GM21717 (cell line): ENCODE measurements at regions not wholly inside any gene's neighbourhood (a gene's known extent, or its start where the extent isn't known, plus 50 kb on each side); places are given as distances from the start of the nearest gene placed in this dataset.

ENCODE experiments used
- ATAC-seq: cut with Tn5 transposase; IDR thresholded peaks from one replicate; pipeline ENCODE4 v1.9.1; 2021; ENCODE audit warnings: mild to moderate bottlenecking, moderate library complexity; ENCODE audit not compliant: unreplicated experiment

DNA sequence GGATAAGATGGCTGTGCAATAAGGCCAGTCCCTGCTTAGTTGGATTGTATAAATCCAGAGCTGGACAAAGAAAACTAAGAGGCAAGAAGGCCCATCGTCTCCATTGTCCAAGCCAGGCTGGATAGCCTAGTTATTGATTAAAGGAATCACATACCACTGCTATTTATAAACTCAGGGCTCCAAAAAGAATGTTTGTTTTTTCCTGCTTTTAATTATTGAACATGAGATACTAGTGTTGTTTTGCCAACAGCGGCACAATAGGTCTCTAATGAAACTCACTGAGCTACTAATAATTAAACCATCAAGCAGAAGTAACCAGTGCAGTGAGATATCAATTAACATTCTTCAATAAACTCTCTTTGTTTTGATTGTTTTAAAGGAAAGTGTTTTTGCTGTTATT lies 259.7 kb downstream of the INSC start:
- no peak for ATAC-seq

DNA sequence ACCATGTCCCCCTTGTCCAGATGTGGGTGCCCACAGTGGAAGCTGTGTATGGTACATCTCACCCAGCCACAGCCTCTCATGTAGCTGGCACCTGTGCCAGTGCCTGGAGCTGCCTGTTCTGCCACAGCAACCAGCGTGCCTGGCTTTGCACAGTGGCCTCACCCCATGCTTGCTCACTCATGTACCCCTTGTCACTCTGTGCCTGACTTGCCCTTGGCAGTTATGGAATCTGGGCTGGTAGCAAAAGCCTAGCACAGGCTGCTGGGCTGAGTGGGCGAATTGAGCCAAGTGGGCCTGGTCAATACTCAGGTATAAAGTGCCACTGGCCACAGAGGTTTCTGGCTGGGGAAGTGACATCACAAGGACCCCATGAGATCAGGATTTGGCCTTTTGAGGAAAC lies 264.2 kb downstream of the INSC start:
- no peak for ATAC-seq

DNA sequence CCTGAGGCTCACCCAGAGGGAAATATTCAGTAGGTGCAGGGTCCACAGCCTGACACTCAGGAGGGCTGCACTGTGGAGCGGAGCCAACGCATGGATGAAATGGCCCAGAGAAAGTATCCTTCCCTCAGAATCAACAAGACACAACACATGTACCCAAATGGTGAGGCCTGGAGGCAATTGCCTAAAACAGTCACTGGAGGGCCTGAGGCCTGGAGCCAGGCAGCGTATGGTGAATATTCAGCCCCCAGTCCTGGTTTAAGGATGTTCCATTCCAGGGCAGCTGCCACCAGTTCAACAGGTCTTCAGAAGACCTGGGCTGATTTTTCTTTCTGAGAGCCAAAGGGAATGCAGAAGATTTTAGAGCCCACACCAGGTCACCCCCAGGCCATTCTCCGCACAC lies 264.8 kb downstream of the INSC start:
- ATAC-seq, result no peak

DNA sequence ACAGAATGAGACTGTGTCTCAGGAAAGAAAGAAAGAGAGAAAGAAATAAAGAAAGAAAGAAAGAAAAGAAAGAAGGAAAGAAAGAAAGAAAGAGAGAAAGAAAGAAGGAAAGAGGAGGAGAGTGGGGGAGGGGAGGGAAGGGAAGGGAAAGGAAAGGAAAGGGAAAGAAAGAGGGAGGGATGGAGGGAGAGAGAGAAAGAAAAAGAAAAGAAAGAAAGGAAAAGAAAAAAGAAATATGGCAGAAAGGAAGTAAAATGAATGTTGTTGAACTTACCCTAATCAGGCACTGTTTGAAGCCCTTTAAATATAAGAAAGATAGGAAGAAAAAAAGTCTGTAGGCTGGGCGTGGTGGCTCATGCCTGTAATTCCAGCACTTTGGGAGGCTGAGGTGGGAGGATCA lies 276.1 kb downstream of the INSC start:
- ATAC-seq, result no peak

DNA sequence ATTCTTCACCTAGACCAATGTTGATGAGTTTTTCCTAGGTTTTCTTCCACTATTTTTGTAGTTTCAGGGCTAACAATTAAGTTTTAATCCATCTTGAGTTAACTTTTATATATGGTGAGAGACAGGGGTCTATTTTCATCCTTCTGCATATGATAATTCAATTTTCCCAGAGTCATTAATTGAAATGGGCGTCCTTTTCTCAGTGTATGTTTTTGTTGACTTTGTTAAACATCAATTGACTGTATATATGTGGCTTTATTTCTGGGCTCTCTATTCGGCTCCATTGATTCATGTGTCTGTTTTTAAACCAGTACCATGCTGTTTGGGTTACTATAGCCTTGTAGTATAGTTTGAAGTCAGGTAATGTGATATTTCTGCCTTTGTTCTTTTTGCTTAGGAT lies 282.1 kb downstream of the INSC start:
- no peak for ATAC-seq

DNA sequence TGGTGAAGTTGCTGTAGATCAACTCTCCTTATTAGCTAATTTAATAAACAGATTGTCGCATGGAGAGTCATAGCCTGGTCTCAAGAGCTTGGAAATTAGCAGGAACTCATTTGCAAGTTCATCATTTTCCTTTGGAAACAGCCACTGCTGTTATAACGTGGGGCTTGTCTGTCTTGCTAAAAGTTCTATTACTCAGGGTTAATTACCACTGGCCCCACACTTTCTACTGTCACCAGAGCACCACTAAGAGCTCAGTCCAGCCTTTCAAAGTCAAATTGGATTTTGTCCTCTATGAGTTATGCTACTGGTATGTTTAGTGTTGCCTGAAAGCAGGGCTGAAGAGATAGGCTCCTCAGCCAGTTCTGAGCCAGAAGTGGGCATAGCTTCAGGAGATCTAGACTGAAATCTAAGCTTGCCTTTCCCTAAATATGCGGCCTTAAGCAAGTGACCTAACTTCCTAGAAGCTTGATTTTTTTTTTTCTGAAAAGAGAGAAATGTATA lies 292.2 kb downstream of the INSC start:
- ATAC-seq, result no peak

DNA sequence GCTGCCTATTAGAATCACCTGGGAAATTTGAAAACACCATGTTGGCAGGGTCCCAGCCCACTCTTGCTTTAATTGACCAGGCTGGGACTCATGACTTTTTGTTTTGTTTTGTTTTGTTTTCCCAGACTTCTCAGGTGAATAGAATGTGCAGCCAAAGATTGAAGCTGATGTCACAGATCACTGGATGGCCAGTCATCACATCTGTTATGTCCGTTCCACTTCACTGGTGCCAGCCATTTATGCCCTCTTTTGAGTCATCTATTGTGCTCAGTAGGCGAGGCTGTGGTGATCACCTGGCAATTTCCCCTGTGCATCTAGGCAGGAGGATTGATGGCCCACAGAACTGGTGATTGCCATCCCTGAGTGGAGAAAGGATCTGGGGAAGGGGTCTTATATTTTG lies 297.3 kb downstream of the INSC start:
- no peak for ATAC-seq

DNA sequence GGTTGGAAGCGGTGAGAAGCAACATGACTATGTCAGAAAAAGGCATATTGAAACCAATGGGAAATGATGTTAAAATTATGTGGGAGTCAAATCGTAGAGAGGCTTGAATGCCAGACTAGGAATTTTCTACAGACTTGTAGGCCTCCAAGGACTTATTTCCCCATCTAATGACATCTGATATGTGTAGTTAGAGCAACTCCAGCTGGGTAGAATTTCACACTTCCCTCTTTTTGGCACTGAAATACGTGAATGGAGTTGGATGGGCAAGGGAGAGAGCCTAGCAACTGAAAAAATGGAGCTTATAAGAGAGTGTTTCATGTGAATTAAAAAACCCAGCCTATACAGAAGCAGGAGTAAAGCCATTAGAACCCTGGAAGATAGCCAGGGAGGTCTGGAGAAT lies 304.2 kb downstream of the INSC start:
- no peak for ATAC-seq

DNA sequence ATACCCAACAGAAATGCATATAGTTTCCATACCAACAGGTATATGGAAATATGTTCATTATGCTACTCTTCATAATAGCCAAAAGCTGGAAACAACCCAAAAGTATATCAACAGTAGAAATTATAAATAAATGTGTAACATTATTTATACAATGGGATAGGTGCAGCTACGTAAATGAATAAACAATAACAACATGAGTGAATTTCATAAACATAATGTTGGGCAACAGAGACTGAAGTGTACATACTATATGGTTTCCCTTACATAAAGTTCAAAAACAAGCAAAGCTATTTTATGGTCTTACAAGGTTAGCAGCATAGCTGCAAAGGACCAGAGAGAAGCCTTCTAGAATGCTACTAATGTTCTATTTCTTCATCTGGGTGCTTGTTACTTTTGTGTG lies 305.0 kb downstream of the INSC start:
- no peak for ATAC-seq

DNA sequence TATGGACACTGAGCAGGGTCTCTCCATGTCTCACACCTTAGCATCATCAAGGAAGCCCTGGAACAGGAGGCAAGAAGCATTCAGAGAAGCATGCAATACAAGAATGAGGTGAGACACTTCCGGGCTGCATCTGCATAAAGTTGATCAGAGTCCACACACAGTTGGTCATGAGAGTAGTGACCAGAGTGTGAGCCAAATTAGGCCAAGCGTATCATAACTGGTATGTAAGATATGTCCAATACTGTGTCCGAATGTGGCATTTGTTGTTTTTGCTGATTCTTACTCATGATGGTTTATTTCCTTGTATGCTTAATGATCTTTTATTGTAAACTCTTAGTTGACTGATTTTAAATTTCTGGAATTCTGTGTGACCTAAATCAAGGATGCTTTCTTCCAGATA lies 315.7 kb downstream of the INSC start:
- no peak for ATAC-seq

DNA sequence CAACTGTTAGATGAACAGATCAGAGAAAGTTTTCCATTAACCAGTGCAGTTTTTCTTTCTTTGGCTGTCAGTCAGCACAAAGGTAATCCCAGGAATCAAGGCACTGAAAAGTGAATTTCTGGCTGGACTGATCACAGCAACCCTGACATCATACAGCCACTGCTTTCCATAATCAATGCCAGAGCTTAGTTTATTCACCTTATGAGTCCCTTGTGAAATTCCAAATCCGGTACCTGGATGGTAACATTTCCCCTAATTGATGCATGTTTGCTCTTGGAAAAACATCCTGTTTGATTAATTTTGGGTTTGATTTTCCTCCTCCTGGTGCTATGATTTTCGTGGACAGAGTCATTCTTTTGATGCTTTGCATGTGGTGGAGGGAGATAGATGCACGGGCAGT lies 319.8 kb downstream of the INSC start:
- ATAC-seq, result no peak

DNA sequence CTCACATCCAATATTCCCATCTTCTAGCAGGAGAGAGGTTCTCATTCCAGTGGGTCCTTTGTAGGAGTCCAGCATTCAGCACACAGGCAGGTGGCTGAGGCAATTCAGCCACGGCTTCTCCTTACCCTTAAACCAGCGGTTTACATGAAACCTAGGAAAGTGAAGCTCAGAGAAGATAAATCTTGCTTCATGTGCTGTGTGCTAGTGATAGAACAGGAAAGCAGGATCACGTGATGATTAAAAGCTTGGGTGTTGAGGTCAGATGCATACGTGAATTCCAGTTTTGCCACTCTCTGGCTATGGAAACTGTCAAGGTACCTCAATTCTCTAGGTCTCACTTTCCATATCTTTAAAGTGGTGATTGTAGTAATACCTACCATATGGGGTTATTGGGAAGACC lies 331.6 kb downstream of the INSC start:
- no peak for ATAC-seq

DNA sequence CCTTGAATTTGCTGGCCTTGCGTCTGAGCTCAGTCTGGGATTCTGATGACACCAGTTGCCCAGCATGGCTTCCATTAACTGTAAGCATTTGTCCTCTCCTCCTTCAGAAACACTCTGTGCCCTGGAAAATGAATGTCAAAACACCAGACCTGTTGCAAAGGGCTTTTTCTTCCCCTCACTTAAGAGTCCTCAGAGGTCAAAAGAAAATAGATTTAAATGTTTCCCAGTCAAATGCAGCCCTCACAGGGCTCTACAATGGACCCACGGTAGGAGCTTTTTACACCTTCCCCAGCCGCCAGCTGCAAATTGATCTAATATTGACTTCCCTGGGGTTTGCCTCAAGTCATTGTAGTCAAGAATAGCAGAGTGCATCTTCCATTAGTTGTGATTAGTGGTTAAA lies 332.2 kb downstream of the INSC start:
- no peak for ATAC-seq

DNA sequence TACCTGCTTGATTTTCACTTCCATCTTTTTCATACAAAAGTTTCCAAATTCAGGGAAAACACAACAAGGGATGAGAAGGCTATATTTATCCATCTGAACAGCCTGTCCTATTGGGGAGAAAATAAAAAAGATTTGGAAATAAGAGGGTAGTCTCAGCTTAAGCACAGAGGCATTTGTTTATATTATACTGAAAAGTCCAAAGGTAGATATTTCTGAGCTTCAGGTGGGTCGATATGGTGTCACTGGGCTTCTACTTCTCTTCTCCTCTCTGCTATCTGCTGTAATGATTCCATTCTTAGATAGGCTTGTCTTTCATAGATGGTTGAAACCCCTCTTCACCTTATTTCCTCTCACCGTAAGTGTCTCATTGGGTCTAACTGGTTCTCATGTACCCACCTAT lies 337.0 kb downstream of the INSC start:
- ATAC-seq, result no peak

DNA sequence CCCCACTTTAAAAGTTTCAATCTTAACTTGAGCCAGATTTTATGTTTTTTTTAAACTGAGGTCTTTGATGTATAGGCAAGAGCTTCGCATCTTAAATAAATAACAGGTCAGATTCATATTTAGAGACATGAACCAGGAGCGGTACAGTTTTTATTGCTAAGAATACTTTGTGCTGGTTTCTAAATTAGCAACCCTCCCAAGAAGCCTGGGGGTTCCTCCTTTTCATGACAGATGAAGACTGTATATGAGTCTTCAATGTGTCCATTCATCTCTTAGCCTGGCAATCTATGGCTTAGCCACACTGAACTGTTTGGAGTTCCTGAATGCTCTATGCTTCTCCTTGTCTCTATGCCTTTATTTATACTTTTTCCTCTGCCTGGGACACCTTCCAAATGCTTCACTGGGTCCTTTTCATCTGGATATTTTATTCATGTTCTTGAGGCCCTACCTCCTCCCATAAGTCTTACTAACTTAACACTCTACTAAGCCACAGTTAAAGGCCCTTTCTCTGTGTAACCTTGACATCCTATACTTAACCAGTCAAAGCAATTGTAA lies 338.6 kb downstream of the INSC start:
- ATAC-seq, result no peak

DNA sequence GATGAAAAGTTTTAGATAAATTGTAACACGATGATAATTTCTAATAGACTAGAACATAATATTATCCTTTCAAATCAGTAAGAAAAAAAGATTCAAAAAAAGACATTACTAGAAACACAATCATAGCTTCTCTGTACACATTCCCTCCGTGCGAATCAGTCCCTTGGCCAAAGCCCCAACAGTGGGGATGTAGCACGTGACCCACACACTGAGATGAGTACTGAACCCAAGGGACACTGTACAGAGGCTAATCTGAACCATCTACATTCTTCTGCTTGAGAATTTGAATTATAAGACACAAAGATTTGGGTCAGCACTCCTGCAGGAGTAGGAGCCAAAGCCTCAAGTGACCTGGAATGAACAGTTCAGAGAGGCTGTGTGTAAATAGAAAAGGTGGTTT lies 353.7 kb downstream of the INSC start:
- ATAC-seq, result no peak

DNA sequence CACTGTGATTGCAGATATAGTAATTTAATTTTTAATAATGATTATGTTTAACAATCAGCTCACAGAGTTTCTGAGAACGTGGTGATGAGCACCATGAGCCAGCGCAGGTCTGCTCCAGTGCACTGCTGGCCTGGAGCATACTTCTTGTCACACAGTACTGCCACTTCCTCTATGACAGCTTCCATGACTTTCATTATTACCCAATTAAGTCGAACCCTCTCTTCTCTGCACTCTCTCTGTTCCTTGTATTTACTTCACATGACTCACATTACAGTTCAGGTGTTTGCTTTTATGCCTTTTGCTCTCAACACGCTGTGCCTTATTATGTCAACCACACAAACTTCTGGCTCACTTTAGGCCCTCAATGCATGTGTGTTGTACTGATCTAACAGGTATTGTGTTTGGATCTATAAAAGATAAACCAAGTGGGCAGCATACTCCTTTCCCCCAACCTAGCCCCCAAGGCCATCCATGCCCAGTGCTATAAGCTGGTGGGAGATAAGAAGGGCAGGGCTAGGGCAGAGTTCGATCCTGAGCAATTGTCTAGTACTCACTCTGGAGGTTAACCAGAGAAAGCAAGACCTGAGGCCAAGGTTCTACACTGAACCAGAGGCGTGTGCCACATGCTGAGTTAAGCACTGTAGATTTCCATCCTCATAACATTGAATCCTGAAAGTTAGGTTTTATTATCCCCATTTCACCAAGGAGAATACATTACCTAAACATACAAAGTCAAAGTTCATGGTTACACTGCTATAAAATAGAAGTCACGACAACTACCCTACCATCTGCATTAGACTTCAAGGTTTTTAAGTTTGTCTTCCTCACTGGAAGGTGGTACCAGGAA lies 356.5 kb downstream of the INSC start:
- peak; percentile 70 for ATAC-seq

DNA sequence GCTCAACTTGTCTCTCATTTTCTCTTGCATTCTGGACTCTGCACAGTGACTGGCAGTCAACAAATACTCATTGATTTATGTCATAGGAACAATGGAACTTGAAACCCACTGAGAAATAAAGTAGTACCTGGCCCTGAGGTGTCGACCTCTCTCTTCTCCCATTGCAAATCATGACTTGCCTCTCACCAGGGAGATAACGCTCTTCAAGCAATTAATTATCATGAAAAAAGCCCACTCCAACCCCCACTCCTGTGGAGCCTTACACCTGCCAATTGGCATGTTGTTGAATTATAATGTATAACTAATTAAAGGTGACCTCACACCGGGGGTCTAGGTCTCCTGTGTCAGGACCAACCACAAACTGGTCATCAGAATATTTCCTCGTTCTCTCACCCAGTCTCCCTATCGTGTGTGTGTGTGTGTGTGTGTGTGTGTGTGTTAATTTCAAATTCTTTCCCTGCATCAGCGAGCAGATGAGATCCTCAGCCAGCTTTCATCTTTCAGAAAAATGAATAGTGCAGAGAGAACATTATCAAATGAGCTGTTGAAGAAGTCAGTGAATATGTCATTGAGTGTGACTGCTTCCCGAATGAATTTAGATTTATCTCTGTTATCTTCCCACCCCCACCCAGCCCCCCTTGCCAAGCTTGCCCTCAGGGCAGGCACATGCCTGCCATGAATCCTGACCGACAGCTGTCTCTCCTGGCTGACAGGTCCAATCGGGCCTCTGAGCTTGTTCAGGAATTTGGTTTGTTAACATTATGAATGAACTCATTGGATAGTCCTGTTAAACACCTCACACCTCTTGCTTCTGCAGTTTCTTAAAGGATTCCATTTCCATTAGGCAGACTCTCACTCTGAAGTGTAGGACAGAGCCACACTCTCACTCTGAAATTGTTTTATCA lies 357.4 kb downstream of the INSC start:
- ATAC-seq, result no peak

DNA sequence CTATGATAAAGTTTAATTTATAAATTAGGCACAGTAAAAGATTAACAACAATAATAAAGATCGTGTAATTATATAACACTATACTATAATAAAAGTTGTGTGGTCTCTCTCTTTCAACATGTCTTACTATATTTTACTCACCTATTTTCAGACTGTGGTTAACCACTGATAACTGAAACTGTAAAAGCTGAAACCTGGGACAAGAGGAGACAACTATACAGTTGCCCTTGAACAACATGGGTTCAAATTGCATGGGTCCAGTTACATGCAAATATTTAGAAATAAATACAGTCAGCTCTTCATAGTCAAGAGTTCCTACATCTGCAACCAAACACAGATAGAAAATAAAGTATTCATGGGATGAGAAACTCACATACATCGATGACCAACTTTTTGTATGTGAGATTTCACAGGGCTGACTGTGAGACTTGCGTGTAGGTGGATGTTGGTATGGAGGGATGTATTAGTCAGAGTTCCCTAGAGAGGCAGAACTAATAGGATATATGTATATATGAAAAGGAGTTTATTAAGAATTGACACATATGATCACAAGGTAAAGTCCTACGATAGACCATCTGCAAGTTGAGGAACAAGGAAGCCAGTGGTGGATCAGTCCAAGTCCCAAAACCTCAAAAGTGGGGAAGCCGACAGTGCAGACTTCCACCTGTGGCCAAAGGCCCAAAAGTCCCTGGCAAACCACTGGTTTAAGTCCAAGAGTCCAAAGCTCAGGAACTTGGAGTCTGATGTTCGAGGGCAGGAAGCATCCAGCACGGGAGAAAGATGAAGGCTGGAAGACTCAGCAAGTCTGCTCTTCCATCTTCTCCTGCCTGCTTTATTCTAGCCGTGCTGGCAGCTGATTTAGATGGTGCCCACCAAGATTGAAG lies 359.5 kb downstream of the INSC start:
- ATAC-seq, result peak; percentile 85

DNA sequence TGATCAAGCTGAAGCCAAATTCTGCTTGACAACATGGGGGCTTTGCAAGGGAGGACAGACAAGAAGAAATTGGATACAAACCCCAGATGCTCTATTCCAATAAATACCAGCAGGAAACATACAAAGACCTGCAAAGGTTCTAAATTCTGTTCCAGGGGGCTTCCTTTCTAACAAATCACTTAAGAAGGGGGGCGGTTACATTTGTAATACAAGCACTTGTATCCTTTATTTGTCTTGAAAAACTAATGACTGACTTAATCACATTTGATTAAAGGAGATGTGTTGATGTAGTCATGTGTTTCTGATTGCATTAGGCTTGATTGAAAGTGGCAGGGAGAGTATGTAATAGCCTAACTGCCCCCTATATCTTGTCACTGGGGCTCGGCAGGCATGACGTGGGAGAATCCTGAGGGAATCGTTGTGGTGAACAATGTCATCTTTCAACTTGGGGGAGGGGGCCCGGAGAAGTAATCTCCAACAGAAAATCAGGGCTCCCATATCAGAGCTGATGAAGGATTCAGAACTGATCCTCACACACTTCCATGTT lies 361.7 kb downstream of the INSC start:
- ATAC-seq, result no peak
